ENCODE measurements at regions not wholly inside any gene's neighbourhood (a gene's known extent, or its start where the extent isn't known, plus 50 kb on each side); places are given as distances from the start of the nearest gene placed in this dataset.

- no peak for TF ChIP-seq POLR2AphosphoS5 (IDR thresholded peaks at IDR 0.05)
- TF ChIP-seq EP300 (conservative IDR thresholded peaks at IDR 0.05; ENCODE audit: poor library complexity, severe bottlenecking): no peak
- TF ChIP-seq, protein P1, sequence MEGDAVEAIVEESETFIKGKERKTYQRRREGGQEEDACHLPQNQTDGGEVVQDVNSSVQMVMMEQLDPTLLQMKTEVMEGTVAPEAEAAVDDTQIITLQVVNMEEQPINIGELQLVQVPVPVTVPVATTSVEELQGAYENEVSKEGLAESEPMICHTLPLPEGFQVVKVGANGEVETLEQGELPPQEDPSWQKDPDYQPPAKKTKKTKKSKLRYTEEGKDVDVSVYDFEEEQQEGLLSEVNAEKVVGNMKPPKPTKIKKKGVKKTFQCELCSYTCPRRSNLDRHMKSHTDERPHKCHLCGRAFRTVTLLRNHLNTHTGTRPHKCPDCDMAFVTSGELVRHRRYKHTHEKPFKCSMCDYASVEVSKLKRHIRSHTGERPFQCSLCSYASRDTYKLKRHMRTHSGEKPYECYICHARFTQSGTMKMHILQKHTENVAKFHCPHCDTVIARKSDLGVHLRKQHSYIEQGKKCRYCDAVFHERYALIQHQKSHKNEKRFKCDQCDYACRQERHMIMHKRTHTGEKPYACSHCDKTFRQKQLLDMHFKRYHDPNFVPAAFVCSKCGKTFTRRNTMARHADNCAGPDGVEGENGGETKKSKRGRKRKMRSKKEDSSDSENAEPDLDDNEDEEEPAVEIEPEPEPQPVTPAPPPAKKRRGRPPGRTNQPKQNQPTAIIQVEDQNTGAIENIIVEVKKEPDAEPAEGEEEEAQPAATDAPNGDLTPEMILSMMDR (IDR thresholded peaks at IDR 0.05; ENCODE audit: poor library complexity, severe bottlenecking): no peak
- TF ChIP-seq EZH2 (IDR thresholded peaks at IDR 0.05; ENCODE audit: borderline replicate concordance, insufficient read depth, low read length, poor library complexity, severe bottlenecking): no peak
- no peak for TF ChIP-seq REST (IDR thresholded peaks at IDR 0.05; ENCODE audit: borderline replicate concordance)
- no peak for TF ChIP-seq RAD21 (conservative IDR thresholded peaks at IDR 0.05)
Measured at GRCh38 chr10:108515821-108516220, 1351.3 kb upstream of the SORCS1 start.
